ENCODE measurements at regions not wholly inside any gene's neighbourhood (a gene's known extent, or its start where the extent isn't known, plus 50 kb on each side); places are given as distances from the start of the nearest gene placed in this dataset.

- Histone ChIP-seq H3K36me3 (ENCODE audit: control insufficient read depth in 2 of 4, insufficient read depth in 4 of 4, low read length in 3 of 4) (no peaks in the 10 kb centered on the region), H4K5ac (ENCODE audit: insufficient read length, low read depth, low read length) (no peak overlapping the region), H3K4me1 (replicated peaks in 1 of 4; ENCODE audit: control insufficient read depth in 3 of 4, insufficient read depth in 4 of 4, low read length in 3 of 4) (no peaks in the 10 kb centered on the region), H3K79me2 (ENCODE audit: control insufficient read depth in 1 of 2, insufficient read depth in 2 of 2, low read length in 2 of 2) (no peaks in the 10 kb centered on the region), H2BK12ac (ENCODE audit: low read depth, low read length) (no peak overlapping the region), H3K4ac (replicated peaks; ENCODE audit: insufficient read length, low read depth, low read length) (no peak overlapping the region), H3K14ac (ENCODE audit: insufficient read length) (no peak overlapping the region), H3K79me1 (ENCODE audit: low read depth, low read length) (no peaks in the 10 kb centered on the region), H3K9me3 (ENCODE audit: insufficient read depth in 2 of 2, low read depth in 1 of 2, low read length in 1 of 2) (no peaks in the 10 kb centered on the region), H3K56ac (replicated peaks; ENCODE audit: insufficient read length, low read depth, low read length) (no peak overlapping the region), H3K23me2 (ENCODE audit: low read depth, low read length) (no peaks in the 10 kb centered on the region), H3K4me2 (ENCODE audit: insufficient read depth in 1 of 2, low read depth in 2 of 2, low read length in 2 of 2) (no peak overlapping the region), H3K18ac (ENCODE audit: extremely low read depth, low read length) (no peak overlapping the region), H2BK120ac (replicated peaks; ENCODE audit: low read depth, low read length) (no peak overlapping the region), H2BK20ac (ENCODE audit: low read length) (no peak overlapping the region), H3K27me3 (replicated peaks in 1 of 4; ENCODE audit: control insufficient read depth in 3 of 4, extremely low read depth in 1 of 4, insufficient read depth in 3 of 4, low read length in 3 of 4) (no peaks in the 10 kb centered on the region; a peak in 1 of 7 replicates), H3K9ac (replicated peaks in 1 of 4; ENCODE audit: extremely low read depth in 1 of 4, low read depth in 3 of 4, low read length in 3 of 4) (no peak overlapping the region), H2BK15ac (ENCODE audit: low read length) (no peak overlapping the region), H4K8ac (ENCODE audit: extremely low read depth, insufficient read depth, low read length) (no peak overlapping the region), H4K91ac (replicated peaks; ENCODE audit: insufficient read length, low read length) (no peak overlapping the region), H3K4me3 (ENCODE audit: extremely low read depth in 1 of 4, insufficient read depth in 2 of 4, low read depth in 3 of 4, low read length in 4 of 4) (no peak overlapping the region), H3K23ac (ENCODE audit: insufficient read length) (no peak overlapping the region), H2AFZ (ENCODE audit: low read length) (no peak overlapping the region), H3K27ac (ENCODE audit: low read depth, low read length) (no peak overlapping the region), H4K20me1 (replicated peaks in 1 of 2; ENCODE audit: control insufficient read depth in 1 of 2, insufficient read depth in 2 of 2, low read length in 2 of 2) (no peaks in the 10 kb centered on the region), H2AK5ac (ENCODE audit: low read depth, low read length) (no peak overlapping the region), H2BK5ac (ENCODE audit: low read depth, low read length) (no peak overlapping the region)
- ChIA-PET POLR2A (ENCODE audit: partially characterized antibody) (no interaction called here), CTCF (ENCODE audit: partially characterized antibody) (interaction anchor here (0.6 to 2.5 kb wide), 8 partner anchors 12 to 459 kb away, joined by 3 to 8 read pairs (median 3); no protein-coding TSS in a partner anchor)
- FAIRE-seq (no peak), DNase-seq (ENCODE audit: low read depth in 1 of 2, low spot score in 2 of 2) (no peak)
- WGBS, 2 experiments (ENCODE audit: extremely low coverage in 1 of 2, insufficient coverage in 1 of 2, insufficient read length in 1 of 2, insufficient replicate concordance in 2 of 2, low coverage in 1 of 2, low lambda C conversion rate in 2 of 2, missing lambda C conversion rate in 1 of 2), result 90% methylated on average over 6 of the region's 6 CpGs; no CpG with 5 or more reads in 1 of the 2 experiments
- TF ChIP-seq USF2 (IDR thresholded peaks at IDR 0.05; ENCODE audit: low read length), result no peak
- no peak for TF ChIP-seq KDM4A (IDR thresholded peaks at IDR 0.05; ENCODE audit: low read depth, low read length, severe bottlenecking)
- TF ChIP-seq JUND (IDR thresholded peaks at IDR 0.05; ENCODE audit: low read length), result no peak
- TF ChIP-seq HDAC2 (IDR thresholded peaks at IDR 0.05; ENCODE audit: borderline replicate concordance in 1 of 2, low read depth in 2 of 2, low read length in 2 of 2), result no peak
- TF ChIP-seq BACH1 (IDR thresholded peaks at IDR 0.05; ENCODE audit: low read length), result no peak
- no peak for TF ChIP-seq TCF12 (IDR thresholded peaks at IDR 0.05; ENCODE audit: low read depth, low read length)
- no peak for TF ChIP-seq NANOG (IDR thresholded peaks at IDR 0.05; ENCODE audit: insufficient read depth, low read depth, low read length, poor library complexity, severe bottlenecking)
- no peak for TF ChIP-seq GABPA (IDR thresholded peaks at IDR 0.05; ENCODE audit: borderline replicate concordance, insufficient read depth, low read length)
- TF ChIP-seq CHD1 (IDR thresholded peaks at IDR 0.05; ENCODE audit: low read depth, low read length), result no peak
- no peak for TF ChIP-seq TBP (IDR thresholded peaks at IDR 0.05; ENCODE audit: low read depth, low read length)
- TF ChIP-seq EGR1 (IDR thresholded peaks at IDR 0.05; ENCODE audit: borderline replicate concordance, low read depth, low read length), result no peak
These were observed 138.4 kb upstream of the TNFAIP3 start for GRCh38 chr6:137728386-137729349.

Data from H1 (cell line).